Lung microvascular endothelial cell (primary cell): ENCODE measurements at regions not wholly inside any gene's neighbourhood (a gene's known extent, or its start where the extent isn't known, plus 50 kb on each side); places are given as distances from the start of the nearest gene placed in this dataset.
A peak's percentile ranks its signal among the peaks of the same experiment; 100 is the strongest.

Experiments used
- DNase-seq, 2 donors: peaks; one replicate each; pipeline versions ENCODE4 v3.0.0 to v3.0.0-alpha.2; 2010; ENCODE audit warnings: low read depth in 2 of 2

- no peak for DNase-seq
These were observed 89.7 kb upstream of the ERRFI1 start for GRCh38 chr1:8115769-8116167.

DNA sequence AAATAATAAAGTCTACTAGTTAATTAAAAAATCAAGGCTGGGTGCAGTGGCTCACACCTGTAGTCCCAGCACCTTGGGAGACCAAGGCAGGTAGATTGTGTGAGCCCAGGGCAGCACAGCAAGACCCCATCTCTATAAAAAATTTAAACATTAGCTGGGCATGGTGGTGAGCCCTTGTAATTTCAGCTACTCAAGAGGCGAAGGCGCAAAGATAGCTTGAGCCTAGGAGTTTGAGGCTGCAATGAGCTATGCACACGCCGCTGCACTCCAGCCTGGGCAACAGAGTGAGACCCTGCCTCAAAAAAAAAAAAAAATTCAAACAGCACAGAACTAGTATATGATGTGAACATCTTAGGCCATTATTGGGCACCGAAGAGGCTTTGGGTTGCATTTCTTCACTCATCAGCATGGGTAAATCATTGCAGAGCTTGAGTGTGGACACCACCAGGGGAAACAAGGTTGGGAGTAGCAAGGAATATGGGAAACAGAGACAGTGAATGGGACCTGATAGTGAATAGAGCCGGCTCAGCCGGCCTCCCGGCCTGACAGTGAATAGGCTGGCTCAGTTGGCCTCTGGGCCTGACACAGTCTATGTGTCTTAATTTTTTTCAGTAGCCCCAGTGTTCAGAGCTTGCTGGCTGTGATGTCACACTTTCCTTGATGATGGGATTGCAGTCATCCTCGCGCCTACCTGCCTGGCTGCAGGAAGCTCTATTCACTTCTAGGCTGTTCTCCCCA is 89.1 kb upstream of the ERRFI1 start:
- DNase-seq = no peak

GRCh38 chr1:8113262-8114220 is 87.4 kb upstream of the ERRFI1 start:
- DNase-seq = peak; percentile 70 to 78

DNA sequence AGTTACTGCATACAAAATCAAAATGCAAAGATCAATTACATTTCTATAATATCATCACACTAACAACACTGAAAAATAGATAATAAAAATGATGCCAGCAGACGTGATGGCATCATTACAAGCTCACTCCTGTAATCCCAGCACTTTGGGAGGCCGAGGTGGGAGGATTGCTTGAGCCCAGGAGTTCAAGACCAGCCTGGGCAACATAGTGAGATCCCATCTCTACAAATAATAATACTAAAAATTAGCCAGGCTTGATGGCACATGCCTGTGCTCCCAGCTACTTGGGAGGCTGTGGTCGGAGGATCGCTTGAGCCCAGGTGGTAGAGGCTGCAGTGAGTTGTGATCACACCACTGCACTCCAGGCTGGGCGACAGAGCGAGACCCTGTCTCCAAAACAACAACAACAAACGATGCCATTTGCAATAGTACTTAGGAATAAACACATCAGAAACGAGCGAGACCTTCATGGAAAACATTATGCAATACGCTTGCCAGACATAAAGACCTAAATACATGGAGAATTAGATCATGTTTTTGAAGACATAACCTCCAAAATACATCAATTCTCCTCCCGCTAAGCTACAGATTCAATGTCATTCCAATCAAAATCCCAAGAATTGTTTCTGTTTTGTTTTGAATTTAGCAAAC is 86.6 kb upstream of the ERRFI1 start:
- DNase-seq = no peak

- DNase-seq = no peak
These were observed 85.5 kb upstream of the ERRFI1 start for GRCh38 chr1:8111560-8111959.

- no peak for DNase-seq
These were observed 83.1 kb upstream of the ERRFI1 start for GRCh38 chr1:8109216-8109615.

DNA sequence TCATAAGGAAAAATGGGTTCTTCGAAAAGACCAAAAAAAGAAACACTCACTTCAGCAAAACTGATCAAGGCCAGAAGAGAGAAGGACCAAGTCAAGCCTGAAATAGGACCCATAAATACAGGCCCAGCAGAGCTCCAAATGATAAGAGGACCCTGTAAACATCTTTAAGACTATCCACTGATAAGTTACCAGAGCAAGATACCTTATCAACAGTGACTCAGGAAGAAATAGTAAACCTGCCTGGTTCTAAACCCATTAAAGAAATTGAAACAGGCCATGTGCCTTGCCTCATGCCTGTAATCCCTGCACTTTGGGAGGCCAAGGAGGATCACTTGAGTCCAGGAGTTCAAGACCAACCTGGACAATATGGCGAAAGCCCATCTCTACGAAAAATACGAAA is 81.8 kb upstream of the ERRFI1 start:
- no peak for DNase-seq

DNA sequence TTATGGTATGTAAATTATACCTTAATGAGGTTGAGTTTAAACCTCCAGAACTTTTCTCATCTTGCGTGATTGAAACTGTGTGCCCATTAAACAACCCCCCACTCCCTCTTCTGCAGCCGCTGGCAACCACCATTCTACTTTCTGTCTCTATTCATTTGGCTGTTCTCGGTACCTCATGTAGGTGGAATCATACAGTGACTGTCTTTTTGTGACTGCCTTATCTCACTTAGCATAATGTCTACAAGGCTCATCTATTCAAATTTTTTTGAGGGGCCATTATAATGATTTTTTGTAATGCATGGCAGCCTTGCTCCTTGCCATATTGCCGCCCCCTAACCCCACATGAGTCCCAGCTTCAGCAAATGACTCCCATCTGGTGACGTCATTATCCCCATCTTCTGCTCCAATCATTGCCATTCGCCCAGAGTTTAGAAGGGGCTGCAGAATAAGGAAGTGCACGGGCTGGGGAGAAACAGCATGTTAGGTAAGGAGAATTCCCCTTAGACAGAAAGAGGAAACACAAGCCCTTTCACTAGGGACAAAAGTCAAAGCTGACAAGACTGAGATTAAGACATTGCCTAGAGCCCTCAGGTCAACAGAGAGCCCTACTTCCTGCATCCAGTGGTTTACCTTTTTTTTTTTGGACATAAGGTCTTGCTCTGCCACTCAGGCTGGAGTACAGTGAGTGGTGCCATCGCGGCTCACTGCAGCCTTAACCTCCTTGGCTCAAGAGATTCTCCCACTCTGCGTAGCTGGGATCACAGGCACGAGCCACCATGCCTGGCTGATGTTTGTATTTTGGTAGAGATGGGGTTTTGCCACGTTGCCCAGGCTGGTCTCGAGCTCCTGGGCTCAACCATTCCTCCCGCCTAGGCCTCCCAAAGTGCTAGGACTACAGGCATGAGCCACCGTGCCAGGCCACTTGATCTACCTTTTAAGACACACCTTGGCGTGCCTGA is 78.4 kb upstream of the ERRFI1 start:
- no peak for DNase-seq

DNA sequence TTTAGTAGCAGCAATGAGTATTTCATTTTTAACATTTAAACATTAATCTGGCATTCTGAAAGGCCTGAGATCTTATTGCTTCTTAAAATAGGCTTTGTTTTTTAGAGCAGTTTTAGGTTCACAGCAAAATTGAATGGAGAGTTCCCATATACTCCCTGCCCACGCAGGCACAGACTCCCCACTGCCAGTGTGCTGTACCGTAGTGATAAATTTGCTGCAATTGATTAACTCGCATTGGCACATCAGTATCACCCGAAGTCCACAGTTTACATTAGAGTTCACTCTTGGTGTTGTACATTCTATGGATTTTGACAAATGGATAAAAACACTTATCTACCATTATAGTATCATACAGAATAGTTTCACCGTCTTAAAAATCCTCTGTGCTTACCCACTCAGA is 71.8 kb upstream of the ERRFI1 start:
- no peak for DNase-seq

- DNase-seq = peak; percentile 45 to 97
These were observed 71.1 kb upstream of the ERRFI1 start for GRCh38 chr1:8097077-8097799.

DNA sequence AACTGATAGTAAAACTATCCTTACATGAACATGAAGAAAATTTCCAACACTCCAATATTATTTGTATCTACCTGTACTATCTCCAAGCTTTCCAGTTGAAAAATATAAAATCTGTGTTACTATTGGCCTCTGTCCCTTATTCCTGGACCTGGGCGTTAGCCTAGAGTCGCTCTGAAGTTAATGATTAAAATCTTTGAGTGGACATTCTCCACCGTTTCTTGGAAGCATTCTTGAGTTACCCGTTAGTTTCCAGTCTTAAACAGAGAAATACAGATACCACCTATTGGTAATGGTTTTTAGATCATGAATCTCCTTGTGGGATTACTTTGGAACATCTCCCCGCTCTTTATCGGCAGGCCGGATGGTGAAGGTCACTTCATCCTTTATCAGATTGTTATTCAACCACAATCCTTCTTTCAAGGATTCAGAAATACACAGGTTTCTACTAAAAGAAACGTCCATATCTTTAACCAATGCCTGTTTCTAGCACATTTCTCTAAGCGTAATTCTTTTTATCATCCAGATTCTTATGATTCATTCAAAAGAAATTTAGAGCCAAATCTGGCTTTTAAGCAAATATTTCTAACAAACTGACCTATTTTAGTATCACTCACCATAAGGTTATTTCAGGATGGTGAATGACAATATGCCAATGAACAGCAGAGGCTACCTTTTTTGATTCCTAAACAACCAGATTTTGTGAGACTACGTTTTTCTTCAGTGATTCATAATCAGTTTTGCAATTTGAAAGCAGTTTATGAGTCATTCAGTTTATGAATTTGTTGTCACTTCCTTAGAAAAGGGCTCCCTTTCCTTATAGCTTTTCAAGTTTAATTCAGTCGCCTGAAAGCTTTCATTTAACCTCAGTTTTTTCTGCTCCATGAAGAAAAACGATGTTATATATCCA is 70.2 kb upstream of the ERRFI1 start:
- peak; percentile 59 to 87 for DNase-seq

GRCh38 chr1:8095584-8095983 is 69.5 kb upstream of the ERRFI1 start:
- peak in 1 of 2 donors; percentile 19 for DNase-seq

- peak; percentile 83 to 97 for DNase-seq
These were observed 68.6 kb upstream of the ERRFI1 start for GRCh38 chr1:8094481-8095241.

- no peak for DNase-seq
These were observed 67.3 kb upstream of the ERRFI1 start for GRCh38 chr1:8093221-8093980.

GRCh38 chr1:8092657-8093056 is 66.5 kb upstream of the ERRFI1 start:
- no peak for DNase-seq

DNA sequence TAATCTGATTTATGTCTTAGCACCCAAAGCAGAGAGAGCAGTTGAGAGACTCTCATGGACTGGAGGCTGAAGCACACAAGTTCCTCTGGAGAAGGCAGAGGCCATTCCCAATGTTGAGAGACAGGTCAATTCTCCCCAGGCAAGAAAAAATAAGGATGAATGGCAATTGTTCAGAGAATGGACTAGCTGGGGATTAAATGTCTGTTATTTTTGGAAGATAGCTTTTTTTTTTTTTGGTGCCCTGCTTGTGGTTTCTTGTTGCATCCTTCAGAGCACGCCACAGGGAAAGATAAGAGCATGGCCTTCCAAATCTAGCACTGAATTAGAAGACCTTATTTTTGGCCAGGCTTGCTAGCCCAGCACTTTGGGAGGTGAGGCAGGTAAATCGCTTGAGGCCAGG is 65.6 kb upstream of the ERRFI1 start:
- no peak for DNase-seq

DNA sequence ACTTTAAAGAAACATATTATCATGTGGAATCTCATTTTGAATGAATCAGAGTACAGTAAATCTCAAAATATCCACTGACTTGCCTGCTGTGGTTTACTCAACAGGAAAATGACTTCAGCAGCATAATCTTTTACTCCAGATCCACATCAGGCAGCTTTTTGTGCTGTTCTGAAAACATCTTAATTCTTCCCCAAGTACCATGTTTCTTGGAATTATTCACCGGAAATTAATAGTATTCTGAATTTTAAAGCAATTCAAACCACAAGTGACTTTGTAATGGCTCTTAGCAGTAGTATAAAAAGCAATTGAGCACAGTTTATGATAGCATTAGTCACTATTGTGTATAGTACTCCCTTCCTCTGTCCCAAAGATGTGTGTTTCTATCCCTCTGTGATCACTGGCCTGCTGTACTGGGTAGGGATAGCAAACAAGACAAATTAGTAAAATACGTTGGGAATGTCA is 64.2 kb upstream of the ERRFI1 start:
- peak; percentile 38 to 96 for DNase-seq
